ENCODE measurements at regions not wholly inside any gene's neighbourhood (a gene's known extent, or its start where the extent isn't known, plus 50 kb on each side); places are given as distances from the start of the nearest gene placed in this dataset.

DNA sequence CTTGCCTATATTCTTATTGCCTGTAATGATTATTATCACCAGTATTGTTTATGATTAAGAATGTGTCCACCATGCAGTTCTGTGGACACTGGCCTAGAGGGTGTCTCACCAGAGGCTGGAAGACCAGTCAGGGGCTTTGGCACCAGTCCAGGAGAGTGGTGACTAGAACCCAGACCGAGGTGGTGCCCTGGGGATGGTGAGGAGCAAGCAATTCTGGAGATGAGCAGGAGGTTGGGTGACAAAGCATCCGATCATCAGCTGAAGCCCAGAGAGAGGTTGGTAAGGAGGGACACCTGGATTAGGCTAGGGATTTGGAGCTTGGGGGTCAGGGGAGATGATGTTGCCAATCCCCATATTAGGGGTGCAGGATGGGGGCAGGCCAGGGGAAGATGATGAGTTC is 124.4 kb downstream of the EMX2 start (continued):
- TF ChIP-seq, protein P1, sequence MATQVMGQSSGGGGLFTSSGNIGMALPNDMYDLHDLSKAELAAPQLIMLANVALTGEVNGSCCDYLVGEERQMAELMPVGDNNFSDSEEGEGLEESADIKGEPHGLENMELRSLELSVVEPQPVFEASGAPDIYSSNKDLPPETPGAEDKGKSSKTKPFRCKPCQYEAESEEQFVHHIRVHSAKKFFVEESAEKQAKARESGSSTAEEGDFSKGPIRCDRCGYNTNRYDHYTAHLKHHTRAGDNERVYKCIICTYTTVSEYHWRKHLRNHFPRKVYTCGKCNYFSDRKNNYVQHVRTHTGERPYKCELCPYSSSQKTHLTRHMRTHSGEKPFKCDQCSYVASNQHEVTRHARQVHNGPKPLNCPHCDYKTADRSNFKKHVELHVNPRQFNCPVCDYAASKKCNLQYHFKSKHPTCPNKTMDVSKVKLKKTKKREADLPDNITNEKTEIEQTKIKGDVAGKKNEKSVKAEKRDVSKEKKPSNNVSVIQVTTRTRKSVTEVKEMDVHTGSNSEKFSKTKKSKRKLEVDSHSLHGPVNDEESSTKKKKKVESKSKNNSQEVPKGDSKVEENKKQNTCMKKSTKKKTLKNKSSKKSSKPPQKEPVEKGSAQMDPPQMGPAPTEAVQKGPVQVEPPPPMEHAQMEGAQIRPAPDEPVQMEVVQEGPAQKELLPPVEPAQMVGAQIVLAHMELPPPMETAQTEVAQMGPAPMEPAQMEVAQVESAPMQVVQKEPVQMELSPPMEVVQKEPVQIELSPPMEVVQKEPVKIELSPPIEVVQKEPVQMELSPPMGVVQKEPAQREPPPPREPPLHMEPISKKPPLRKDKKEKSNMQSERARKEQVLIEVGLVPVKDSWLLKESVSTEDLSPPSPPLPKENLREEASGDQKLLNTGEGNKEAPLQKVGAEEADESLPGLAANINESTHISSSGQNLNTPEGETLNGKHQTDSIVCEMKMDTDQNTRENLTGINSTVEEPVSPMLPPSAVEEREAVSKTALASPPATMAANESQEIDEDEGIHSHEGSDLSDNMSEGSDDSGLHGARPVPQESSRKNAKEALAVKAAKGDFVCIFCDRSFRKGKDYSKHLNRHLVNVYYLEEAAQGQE (IDR thresholded peaks at IDR 0.05; ENCODE audit: unreplicated experiment), result no peak
- TF ChIP-seq, protein P2, sequence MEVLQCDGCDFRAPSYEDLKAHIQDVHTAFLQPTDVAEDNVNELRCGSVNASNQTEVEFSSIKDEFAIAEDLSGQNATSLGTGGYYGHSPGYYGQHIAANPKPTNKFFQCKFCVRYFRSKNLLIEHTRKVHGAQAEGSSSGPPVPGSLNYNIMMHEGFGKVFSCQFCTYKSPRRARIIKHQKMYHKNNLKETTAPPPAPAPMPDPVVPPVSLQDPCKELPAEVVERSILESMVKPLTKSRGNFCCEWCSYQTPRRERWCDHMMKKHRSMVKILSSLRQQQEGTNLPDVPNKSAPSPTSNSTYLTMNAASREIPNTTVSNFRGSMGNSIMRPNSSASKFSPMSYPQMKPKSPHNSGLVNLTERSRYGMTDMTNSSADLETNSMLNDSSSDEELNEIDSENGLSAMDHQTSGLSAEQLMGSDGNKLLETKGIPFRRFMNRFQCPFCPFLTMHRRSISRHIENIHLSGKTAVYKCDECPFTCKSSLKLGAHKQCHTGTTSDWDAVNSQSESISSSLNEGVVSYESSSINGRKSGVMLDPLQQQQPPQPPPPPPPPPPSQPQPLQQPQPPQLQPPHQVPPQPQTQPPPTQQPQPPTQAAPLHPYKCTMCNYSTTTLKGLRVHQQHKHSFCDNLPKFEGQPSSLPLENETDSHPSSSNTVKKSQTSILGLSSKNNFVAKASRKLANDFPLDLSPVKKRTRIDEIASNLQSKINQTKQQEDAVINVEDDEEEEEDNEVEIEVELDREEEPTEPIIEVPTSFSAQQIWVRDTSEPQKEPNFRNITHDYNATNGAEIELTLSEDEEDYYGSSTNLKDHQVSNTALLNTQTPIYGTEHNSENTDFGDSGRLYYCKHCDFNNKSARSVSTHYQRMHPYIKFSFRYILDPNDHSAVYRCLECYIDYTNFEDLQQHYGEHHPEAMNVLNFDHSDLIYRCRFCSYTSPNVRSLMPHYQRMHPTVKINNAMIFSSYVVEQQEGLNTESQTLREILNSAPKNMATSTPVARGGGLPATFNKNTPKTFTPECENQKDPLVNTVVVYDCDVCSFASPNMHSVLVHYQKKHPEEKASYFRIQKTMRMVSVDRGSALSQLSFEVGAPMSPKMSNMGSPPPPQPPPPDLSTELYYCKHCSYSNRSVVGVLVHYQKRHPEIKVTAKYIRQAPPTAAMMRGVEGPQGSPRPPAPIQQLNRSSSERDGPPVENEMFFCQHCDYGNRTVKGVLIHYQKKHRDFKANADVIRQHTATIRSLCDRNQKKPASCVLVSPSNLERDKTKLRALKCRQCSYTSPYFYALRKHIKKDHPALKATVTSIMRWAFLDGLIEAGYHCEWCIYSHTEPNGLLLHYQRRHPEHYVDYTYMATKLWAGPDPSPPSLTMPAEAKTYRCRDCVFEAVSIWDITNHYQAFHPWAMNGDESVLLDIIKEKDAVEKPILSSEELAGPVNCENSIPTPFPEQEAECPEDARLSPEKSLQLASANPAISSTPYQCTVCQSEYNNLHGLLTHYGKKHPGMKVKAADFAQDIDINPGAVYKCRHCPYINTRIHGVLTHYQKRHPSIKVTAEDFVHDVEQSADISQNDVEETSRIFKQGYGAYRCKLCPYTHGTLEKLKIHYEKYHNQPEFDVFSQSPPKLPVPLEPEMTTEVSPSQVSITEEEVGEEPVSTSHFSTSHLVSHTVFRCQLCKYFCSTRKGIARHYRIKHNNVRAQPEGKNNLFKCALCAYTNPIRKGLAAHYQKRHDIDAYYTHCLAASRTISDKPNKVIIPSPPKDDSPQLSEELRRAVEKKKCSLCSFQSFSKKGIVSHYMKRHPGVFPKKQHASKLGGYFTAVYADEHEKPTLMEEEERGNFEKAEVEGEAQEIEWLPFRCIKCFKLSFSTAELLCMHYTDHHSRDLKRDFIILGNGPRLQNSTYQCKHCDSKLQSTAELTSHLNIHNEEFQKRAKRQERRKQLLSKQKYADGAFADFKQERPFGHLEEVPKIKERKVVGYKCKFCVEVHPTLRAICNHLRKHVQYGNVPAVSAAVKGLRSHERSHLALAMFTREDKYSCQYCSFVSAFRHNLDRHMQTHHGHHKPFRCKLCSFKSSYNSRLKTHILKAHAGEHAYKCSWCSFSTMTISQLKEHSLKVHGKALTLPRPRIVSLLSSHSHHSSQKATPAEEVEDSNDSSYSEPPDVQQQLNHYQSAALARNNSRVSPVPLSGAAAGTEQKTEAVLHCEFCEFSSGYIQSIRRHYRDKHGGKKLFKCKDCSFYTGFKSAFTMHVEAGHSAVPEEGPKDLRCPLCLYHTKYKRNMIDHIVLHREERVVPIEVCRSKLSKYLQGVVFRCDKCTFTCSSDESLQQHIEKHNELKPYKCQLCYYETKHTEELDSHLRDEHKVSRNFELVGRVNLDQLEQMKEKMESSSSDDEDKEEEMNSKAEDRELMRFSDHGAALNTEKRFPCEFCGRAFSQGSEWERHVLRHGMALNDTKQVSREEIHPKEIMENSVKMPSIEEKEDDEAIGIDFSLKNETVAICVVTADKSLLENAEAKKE (CRISPR knock-in tag; IDR thresholded peaks at IDR 0.05), result no peak

DNA sequence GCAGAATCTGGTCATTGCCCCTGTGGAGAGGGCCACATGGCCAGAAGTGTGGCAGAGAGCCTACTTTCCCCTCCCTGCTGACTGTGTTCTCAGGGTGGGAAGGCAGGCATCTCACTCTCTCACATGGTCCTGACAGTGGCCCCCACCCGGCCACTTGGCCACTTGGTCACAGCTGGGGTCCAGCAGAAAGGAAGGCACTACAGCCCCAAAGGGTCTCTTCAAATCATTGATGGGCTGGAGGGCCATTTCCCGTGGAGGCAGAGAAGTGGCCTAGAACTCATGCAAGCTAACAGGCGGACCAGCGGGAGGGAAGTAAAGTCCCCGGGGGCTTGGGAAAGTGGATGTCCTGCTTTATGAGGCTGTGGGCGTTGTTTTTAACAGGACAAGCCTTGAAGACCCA is 125.3 kb downstream of the EMX2 start:
- no peaks in the 10 kb centered on the region for H3K79me2 ChIP-seq (replicated peaks; ENCODE audit: insufficient read depth)
- H3K27me3 ChIP-seq (ENCODE audit: insufficient read depth), result no peaks in the 10 kb centered on the region
- Mint-ChIP-seq H3K4me1 (no peaks in the 10 kb centered on the region), H3K27ac (no peak overlapping the region), H3K4me3 (no peak overlapping the region), H3K27me3 (ENCODE audit: insufficient read depth, low read depth, poor library complexity) (peaks cover 5% of the 10 kb centered on the region), H3K9me3 (no peaks in the 10 kb centered on the region), H3K36me3 (ENCODE audit: low read depth) (no peaks in the 10 kb centered on the region)
- H2AFZ ChIP-seq, result no peak overlapping the region
- H3K27ac ChIP-seq (ENCODE audit: low read depth), result no peak overlapping the region
- DNase-seq (ENCODE audit: low spot score) (no peak), ATAC-seq (no peak)
- H3K4me2 ChIP-seq, result no peak overlapping the region
- H4K20me1 ChIP-seq (replicated peaks; ENCODE audit: insufficient read depth), result no peaks in the 10 kb centered on the region
- no peaks in the 10 kb centered on the region for H3K36me3 ChIP-seq (ENCODE audit: insufficient read depth)
- H3K4me3 ChIP-seq, result no peak overlapping the region
- H3F3A ChIP-seq (replicated peaks; ENCODE audit: low read depth), result no peaks in the 10 kb centered on the region
- H3K4me1 ChIP-seq (ENCODE audit: insufficient read depth), result no peaks in the 10 kb centered on the region
- H3K9me2 ChIP-seq (ENCODE audit: insufficient read depth), result no peaks in the 10 kb centered on the region
- TF ChIP-seq, protein P2 (CRISPR knock-in tag; IDR thresholded peaks at IDR 0.05), result no peak
- TF ChIP-seq NANOG (IDR thresholded peaks at IDR 0.05; ENCODE audit: borderline replicate concordance) (no peak), EZH2 (IDR thresholded peaks at IDR 0.05; ENCODE audit: low read depth, unreplicated experiment) (no peak)
- TF ChIP-seq, protein P3, sequence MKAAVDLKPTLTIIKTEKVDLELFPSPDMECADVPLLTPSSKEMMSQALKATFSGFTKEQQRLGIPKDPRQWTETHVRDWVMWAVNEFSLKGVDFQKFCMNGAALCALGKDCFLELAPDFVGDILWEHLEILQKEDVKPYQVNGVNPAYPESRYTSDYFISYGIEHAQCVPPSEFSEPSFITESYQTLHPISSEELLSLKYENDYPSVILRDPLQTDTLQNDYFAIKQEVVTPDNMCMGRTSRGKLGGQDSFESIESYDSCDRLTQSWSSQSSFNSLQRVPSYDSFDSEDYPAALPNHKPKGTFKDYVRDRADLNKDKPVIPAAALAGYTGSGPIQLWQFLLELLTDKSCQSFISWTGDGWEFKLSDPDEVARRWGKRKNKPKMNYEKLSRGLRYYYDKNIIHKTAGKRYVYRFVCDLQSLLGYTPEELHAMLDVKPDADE (IDR thresholded peaks at IDR 0.05), result no peak

Data from GM23338 (cell line).